GM18502 (cell line): ENCODE measurements at regions not wholly inside any gene's neighbourhood (a gene's known extent, or its start where the extent isn't known, plus 50 kb on each side); places are given as distances from the start of the nearest gene placed in this dataset.
"Not testable (repeated sequence)": the region's sequence is repeated elsewhere in the genome, so short reads cannot be mapped to it uniquely, and the experiment has no call there.

Source experiments
- ATAC-seq: cut with Tn5 transposase; IDR thresholded peaks from one replicate; pipeline ENCODE4 v1.9.1; 2021; ENCODE audit warnings: mild to moderate bottlenecking; ENCODE audit not compliant: unreplicated experiment, poor library complexity

- ATAC-seq = no peak
Observed at GRCh38 chr10:60485025-60485424, 95.3 kb upstream of the ANK3 start.

- ATAC-seq = no peak
Observed at GRCh38 chr10:60480865-60481563, 91.3 kb upstream of the ANK3 start.

GRCh38 chr10:60479305-60480020, 89.8 kb upstream of the ANK3 start:
- no peak for ATAC-seq

- no peak for ATAC-seq
Observed at GRCh38 chr10:60476451-60476850, 86.8 kb upstream of the ANK3 start.

- no peak for ATAC-seq
Observed at GRCh38 chr10:60473557-60473956, 83.9 kb upstream of the ANK3 start.

- ATAC-seq = no peak
Observed at GRCh38 chr10:60470091-60470490, 80.4 kb upstream of the ANK3 start.

- ATAC-seq = not testable (repeated sequence)
Observed at GRCh38 chr10:60469147-60469546, 79.5 kb upstream of the ANK3 start.

- no peak for ATAC-seq
Observed at GRCh38 chr10:60467202-60467546, 77.5 kb upstream of the ANK3 start.

- no peak for ATAC-seq
Observed at GRCh38 chr10:60466267-60467201, 76.9 kb upstream of the ANK3 start.

- ATAC-seq = no peak
Observed at GRCh38 chr10:60465801-60466200, 76.1 kb upstream of the ANK3 start.

GRCh38 chr10:60464659-60465058, 75.0 kb upstream of the ANK3 start:
- ATAC-seq = no peak

GRCh38 chr10:60463746-60464145, 74.1 kb upstream of the ANK3 start:
- no peak for ATAC-seq

GRCh38 chr10:60461688-60462087, 72.0 kb upstream of the ANK3 start:
- no peak for ATAC-seq

GRCh38 chr10:60459701-60460457, 70.2 kb upstream of the ANK3 start:
- no peak for ATAC-seq

GRCh38 chr10:60456053-60456452, 66.4 kb upstream of the ANK3 start:
- ATAC-seq = no peak

- ATAC-seq = no peak
Observed at GRCh38 chr10:60454336-60454735, 64.7 kb upstream of the ANK3 start.

GRCh38 chr10:60453036-60453435, 63.4 kb upstream of the ANK3 start:
- no peak for ATAC-seq

GRCh38 chr10:60450291-60450690, 60.6 kb upstream of the ANK3 start:
- ATAC-seq = no peak

- ATAC-seq = no peak
Observed at GRCh38 chr10:60448246-60448645, 58.6 kb upstream of the ANK3 start.

- ATAC-seq = no peak
Observed at GRCh38 chr10:60446851-60447250, 57.2 kb upstream of the ANK3 start.
